GM12865 (cell line): ENCODE measurements at regions not wholly inside any gene's neighbourhood (a gene's known extent, or its start where the extent isn't known, plus 50 kb on each side); places are given as distances from the start of the nearest gene placed in this dataset.

ENCODE experiments used
- DNase-seq: peaks from one replicate; pipeline ENCODE4 v3.0.0; 2010; ENCODE audit warnings: low read depth
- H3K4me3 ChIP-seq: 2 replicates; pipeline ENCODE4 v1.5.1; 2011; ENCODE audit warnings: mild to moderate bottlenecking, low read depth, low read length, control low read depth
- CTCF ChIP-seq: IDR thresholded peaks from 2 replicates; pipeline ENCODE4 v1.5.1; 2011; ENCODE audit warnings: low read length, control low read depth, low read depth, inconsistent platforms; ENCODE audit not compliant: insufficient read depth; ENCODE audit errors: missing control alignments

- no peak for TF ChIP-seq CTCF
- DNase-seq = no peak
- H3K4me3 ChIP-seq = no peak overlapping the region
Measured at GRCh38 chr7:118055647-118056046, 128.3 kb upstream of the LSM8 start.

- no peak overlapping the region for H3K4me3 ChIP-seq
- DNase-seq = no peak
- no peak for TF ChIP-seq CTCF
Measured at GRCh38 chr7:118057404-118057803, 126.6 kb upstream of the LSM8 start.

GRCh38 chr7:118059209-118059608 is 124.8 kb upstream of the LSM8 start:
- DNase-seq = no peak
- TF ChIP-seq CTCF = no peak
- H3K4me3 ChIP-seq = no peak overlapping the region

GRCh38 chr7:118060692-118061091 is 123.3 kb upstream of the LSM8 start:
- no peak for TF ChIP-seq CTCF
- no peak for DNase-seq
- no peak overlapping the region for H3K4me3 ChIP-seq

- TF ChIP-seq CTCF = no peak
- DNase-seq = no peak
- no peak overlapping the region for H3K4me3 ChIP-seq
Measured at GRCh38 chr7:118061386-118061785, 122.6 kb upstream of the LSM8 start.

- TF ChIP-seq CTCF = no peak
- no peak overlapping the region for H3K4me3 ChIP-seq
- DNase-seq = no peak
Measured at GRCh38 chr7:118072893-118073674, 110.9 kb upstream of the LSM8 start.

GRCh38 chr7:118075936-118076335 is 108.0 kb upstream of the LSM8 start:
- TF ChIP-seq CTCF = no peak
- no peak for DNase-seq
- no peak overlapping the region for H3K4me3 ChIP-seq
